C4-2B (cell line): ENCODE measurements at regions not wholly inside any gene's neighbourhood (a gene's known extent, or its start where the extent isn't known, plus 50 kb on each side); places are given as distances from the start of the nearest gene placed in this dataset.

Source experiments
- CTCF ChIP-seq: fragments of 450-650 bp; conservative IDR thresholded peaks from 2 replicates; pipeline ENCODE4 v1.5.1; 2017; ENCODE audit warnings: mild to moderate bottlenecking
- ZFX ChIP-seq: fragments of 450-650 bp; IDR thresholded peaks from 2 replicates; pipeline ENCODE4 v1.6.1; 2017

- no peak for TF ChIP-seq CTCF
- no peak for TF ChIP-seq ZFX
Measured at GRCh38 chr1:55962472-55962871, 616.9 kb downstream of the PLPP3 start.
